Calu3 (cell line): ENCODE measurements at regions not wholly inside any gene's neighbourhood (a gene's known extent, or its start where the extent isn't known, plus 50 kb on each side); places are given as distances from the start of the nearest gene placed in this dataset.
"Not testable (repeated sequence)": the region's sequence is repeated elsewhere in the genome, so short reads cannot be mapped to it uniquely, and the experiment has no call there.

Experiments
- BruUV-seq: library from RNA; stranded (reverse); fragments of 400-500 nt; replicated peaks from 2 replicates; lab custom pipeline; 2021; lab: Mats Ljungman, UMichigan
- CTCF ChIA-PET: fragments of 300-600 bp; sonication (Branson Sonifier 250); formaldehyde crosslinking; loops from one replicate; lab custom pipeline; 2022; ENCODE audit warnings: antibody characterized with exemption; lab: Charles Lee
- DNase-seq: peaks from one replicate; pipeline ENCODE4 v3.0.0; 2022
- H3K27ac Mint-ChIP-seq: one replicate; pipeline ENCODE4 v1.8.0; 2022; ENCODE audit warnings: mixed read lengths; ENCODE audit not compliant: unreplicated experiment
- H3K27me3 Mint-ChIP-seq: one replicate; pipeline ENCODE4 v1.8.0; 2022; ENCODE audit warnings: mixed read lengths; ENCODE audit not compliant: unreplicated experiment
- H3K36me3 Mint-ChIP-seq: one replicate; pipeline ENCODE4 v1.8.0; 2022; ENCODE audit warnings: mild to moderate bottlenecking, moderate library complexity, mixed read lengths; ENCODE audit not compliant: insufficient read depth, unreplicated experiment
- H3K4me1 Mint-ChIP-seq: one replicate; pipeline ENCODE4 v1.8.0; 2022; ENCODE audit warnings: mild to moderate bottlenecking, low read depth, mixed read lengths; ENCODE audit not compliant: unreplicated experiment
- H3K4me3 Mint-ChIP-seq: one replicate; pipeline ENCODE4 v1.8.0; 2022; ENCODE audit warnings: mild to moderate bottlenecking, low read depth, moderate library complexity, mixed read lengths; ENCODE audit not compliant: unreplicated experiment
- H3K9me3 Mint-ChIP-seq: one replicate; pipeline ENCODE4 v1.8.0; 2022; ENCODE audit warnings: low read depth, mixed read lengths; ENCODE audit not compliant: unreplicated experiment
- intact Hi-C: fragments of 100-400 bp; cut with micrococcal nuclease; formaldehyde crosslinking; loops from one replicate; pipeline ENCODE4 v1.10.0; 2022; ENCODE audit not compliant: unreplicated experiment
- TF ChIP-seq, protein P1 (sequence below): fragments of 200-600 bp; IDR thresholded peaks from one replicate; pipeline ENCODE4 v1.8.0; 2022; ENCODE audit warnings: antibody characterized with exemption; ENCODE audit not compliant: unreplicated experiment

DNA sequence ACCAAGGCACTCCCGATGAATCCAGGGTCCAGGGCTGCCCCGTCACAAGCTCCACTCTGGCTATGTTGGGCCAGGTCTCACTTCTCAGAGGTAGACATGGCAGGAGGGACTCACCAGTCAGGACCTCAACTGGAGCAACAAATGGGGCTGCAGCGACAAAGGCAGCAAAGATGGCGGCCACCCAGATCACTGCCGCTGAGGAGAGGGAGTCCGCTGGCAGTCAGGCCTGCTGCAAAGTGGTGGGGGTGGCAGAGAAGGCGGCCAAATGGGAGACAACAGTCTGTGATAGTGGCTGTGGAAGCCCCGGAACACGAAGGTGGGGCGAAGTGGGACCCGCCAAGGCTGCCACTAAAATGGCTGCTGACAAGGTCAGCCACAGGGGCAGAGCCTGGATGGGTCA is 143.3 kb upstream of the RADX start:
- H3K9me3 Mint-ChIP-seq = no peaks in the 10 kb centered on the region
- H3K4me3 Mint-ChIP-seq = no peak overlapping the region
- H3K36me3 Mint-ChIP-seq = no peaks in the 10 kb centered on the region
- no peak for DNase-seq
- H3K27ac Mint-ChIP-seq = no peak overlapping the region
- no peaks in the 10 kb centered on the region for H3K4me1 Mint-ChIP-seq
- CTCF ChIA-PET = no interaction called here
- intact Hi-C loops = no loop called here
- H3K27me3 Mint-ChIP-seq = peaks cover 43% of the 10 kb centered on the region
- TF ChIP-seq, protein P1, sequence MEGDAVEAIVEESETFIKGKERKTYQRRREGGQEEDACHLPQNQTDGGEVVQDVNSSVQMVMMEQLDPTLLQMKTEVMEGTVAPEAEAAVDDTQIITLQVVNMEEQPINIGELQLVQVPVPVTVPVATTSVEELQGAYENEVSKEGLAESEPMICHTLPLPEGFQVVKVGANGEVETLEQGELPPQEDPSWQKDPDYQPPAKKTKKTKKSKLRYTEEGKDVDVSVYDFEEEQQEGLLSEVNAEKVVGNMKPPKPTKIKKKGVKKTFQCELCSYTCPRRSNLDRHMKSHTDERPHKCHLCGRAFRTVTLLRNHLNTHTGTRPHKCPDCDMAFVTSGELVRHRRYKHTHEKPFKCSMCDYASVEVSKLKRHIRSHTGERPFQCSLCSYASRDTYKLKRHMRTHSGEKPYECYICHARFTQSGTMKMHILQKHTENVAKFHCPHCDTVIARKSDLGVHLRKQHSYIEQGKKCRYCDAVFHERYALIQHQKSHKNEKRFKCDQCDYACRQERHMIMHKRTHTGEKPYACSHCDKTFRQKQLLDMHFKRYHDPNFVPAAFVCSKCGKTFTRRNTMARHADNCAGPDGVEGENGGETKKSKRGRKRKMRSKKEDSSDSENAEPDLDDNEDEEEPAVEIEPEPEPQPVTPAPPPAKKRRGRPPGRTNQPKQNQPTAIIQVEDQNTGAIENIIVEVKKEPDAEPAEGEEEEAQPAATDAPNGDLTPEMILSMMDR = no peak
- no TSS peak for BruUV-seq

DNA sequence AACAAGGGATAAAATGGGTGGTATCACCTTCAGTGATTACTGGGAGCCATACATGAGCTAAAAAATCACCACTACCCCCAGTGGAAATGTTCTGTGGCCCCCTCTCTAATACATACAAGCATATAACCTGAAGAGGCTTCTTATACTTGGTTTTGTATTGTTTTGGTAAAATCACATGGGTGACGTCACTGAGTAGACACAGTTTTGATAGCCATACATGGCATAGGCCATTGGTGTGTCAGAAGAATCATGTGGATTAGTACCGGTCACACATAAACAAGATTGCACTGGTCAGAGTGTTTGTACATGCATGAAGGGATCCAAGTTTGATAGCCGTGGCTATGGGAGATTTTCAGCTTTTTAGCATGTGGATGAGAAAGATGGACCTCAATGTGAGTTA is 131.9 kb upstream of the RADX start:
- intact Hi-C loops = loop anchor here (5.0 kb wide), 3 partner anchors 137 to 392 kb away; no protein-coding TSS in a partner anchor
- H3K27ac Mint-ChIP-seq = no peak overlapping the region
- TF ChIP-seq, protein P1 = no peak
- CTCF ChIA-PET = no interaction called here
- no peaks in the 10 kb centered on the region for H3K36me3 Mint-ChIP-seq
- peaks cover 20% of the 10 kb centered on the region for H3K4me1 Mint-ChIP-seq
- no TSS peak for BruUV-seq
- H3K9me3 Mint-ChIP-seq = no peaks in the 10 kb centered on the region
- H3K4me3 Mint-ChIP-seq = no peak overlapping the region
- DNase-seq = no peak
- peaks cover 24% of the 10 kb centered on the region for H3K27me3 Mint-ChIP-seq

DNA sequence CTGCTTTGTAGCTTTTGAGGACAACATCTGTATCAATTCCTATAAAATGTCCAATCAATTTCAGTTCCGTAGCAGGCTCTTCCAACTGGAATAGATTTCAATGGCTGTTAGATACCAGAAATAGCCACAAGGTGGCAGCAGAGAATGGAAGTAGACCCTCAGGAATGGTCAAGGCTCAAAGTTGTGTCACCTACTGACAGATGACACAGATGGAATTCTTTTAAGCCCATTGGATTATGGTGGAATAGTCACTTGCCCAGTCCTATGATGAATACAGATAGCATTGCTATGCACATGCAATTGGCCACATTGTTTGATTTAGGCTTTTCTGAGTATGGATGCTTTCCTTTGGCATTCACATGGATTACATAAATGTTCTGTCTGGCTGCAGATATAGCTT is 130.4 kb upstream of the RADX start:
- CTCF ChIA-PET = no interaction called here
- Mint-ChIP-seq H3K4me1 (peaks cover 20% of the 10 kb centered on the region), H3K27me3 (peaks cover 20% of the 10 kb centered on the region), H3K36me3 (no peaks in the 10 kb centered on the region), H3K9me3 (no peaks in the 10 kb centered on the region), H3K27ac (no peak overlapping the region), H3K4me3 (no peak overlapping the region)
- BruUV-seq = no TSS peak
- intact Hi-C loops = loop anchor here (1.0 to 5.0 kb wide), 5 partner anchors 136 to 391 kb away; no protein-coding TSS in a partner anchor
- peak; percentile 59 for DNase-seq
- TF ChIP-seq, protein P1 = peak; percentile 30

DNA sequence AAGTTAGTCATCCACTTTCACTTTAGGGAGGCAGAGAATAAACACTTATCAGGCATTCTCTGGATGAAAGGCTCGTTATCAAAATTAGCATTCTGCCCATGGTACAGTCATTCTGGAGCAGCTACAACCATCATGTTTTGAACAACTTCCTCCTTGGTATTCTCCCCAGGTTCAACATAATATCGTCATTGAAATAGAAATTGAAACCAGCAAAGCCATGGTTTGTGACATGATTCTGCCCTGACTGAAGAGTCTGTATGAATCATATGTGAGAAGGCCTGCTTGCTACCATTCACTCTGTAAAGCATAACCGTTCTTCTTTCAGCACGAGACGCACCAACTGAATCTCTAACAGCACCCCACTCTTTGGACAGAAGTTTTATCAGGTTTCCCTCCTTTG is 127.5 kb upstream of the RADX start:
- no peaks in the 10 kb centered on the region for H3K36me3 Mint-ChIP-seq
- no TSS peak for BruUV-seq
- intact Hi-C loops = loop anchor here (5.0 kb wide), 3 partner anchors 133 to 388 kb away; no protein-coding TSS in a partner anchor
- H3K27ac Mint-ChIP-seq = no peak overlapping the region
- H3K27me3 Mint-ChIP-seq = no peaks in the 10 kb centered on the region
- TF ChIP-seq, protein P1 = no peak
- no peaks in the 10 kb centered on the region for H3K9me3 Mint-ChIP-seq
- peaks cover 14% of the 10 kb centered on the region for H3K4me1 Mint-ChIP-seq
- no peak for DNase-seq
- H3K4me3 Mint-ChIP-seq = peak overlapping the region; percentile 13
- CTCF ChIA-PET = interaction anchor here (0.6 kb wide), 1 partner anchor 27 kb away, joined by 3 read pairs; no protein-coding TSS in a partner anchor

DNA sequence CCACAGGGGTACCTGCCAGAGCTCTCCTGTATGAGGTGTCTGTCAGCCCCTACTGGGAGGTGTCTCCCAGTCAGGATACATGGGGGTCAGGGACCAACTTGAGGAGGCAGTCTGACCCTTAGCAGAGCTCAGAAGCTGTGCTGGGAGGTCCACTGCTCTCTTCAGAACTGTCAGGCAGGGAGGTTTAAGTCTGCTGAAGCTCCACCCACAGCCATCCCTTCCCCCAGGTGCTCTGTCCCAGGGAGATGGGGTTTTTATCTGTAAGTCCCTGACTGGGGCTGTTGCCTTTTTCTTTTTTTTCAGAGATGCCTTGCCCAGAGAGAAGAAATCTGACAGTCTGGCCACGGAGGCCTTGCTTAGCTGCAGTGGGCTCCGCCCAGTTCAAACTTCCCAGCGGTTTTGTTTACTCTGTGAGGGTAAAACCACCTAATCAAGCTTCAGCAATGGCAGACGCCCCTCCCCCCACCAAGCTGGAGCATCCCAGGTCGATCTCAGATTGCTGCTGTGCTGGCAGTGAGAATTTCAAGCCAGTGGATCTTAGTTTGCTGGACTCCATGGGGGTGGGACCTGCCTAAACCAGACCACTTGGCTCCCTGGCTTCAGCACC is 118.5 kb upstream of the RADX start:
- H3K36me3 Mint-ChIP-seq, intact Hi-C loops, CTCF ChIA-PET, H3K4me3 Mint-ChIP-seq, BruUV-seq, H3K27ac Mint-ChIP-seq, H3K27me3 Mint-ChIP-seq, H3K4me1 Mint-ChIP-seq, H3K9me3 Mint-ChIP-seq: not testable (repeated sequence)
- peak; percentile 15 for DNase-seq
